ENCODE measurements at regions not wholly inside any gene's neighbourhood (a gene's known extent, or its start where the extent isn't known, plus 50 kb on each side); places are given as distances from the start of the nearest gene placed in this dataset.

GRCh38 chr14:44701563-44702263 lies 194.6 kb upstream of the FSCB start:
- DNase-seq, result no peak

DNA sequence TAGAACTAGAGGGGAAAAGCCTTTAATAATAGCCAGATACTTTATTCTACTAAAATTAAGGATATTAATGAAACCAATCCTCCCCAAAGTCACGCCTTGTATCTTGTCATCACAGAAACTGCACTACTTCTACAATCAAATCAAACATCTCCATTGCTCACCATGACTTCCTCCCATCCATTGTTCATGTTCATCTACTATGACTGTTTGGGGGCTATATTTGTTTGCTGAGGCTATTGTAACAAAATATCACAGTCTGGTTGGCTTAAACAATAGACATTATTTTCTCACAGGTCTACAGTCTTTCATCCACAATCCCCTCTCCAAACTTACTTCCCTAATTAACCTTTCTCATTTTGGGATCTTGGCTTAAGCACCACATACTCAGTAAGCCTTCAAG lies 193.6 kb upstream of the FSCB start:
- DNase-seq, result no peak

- DNase-seq, result no peak
These were observed 193.1 kb upstream of the FSCB start for GRCh38 chr14:44700184-44700583.

GRCh38 chr14:44699391-44699790 lies 192.3 kb upstream of the FSCB start:
- DNase-seq, result no peak

DNA sequence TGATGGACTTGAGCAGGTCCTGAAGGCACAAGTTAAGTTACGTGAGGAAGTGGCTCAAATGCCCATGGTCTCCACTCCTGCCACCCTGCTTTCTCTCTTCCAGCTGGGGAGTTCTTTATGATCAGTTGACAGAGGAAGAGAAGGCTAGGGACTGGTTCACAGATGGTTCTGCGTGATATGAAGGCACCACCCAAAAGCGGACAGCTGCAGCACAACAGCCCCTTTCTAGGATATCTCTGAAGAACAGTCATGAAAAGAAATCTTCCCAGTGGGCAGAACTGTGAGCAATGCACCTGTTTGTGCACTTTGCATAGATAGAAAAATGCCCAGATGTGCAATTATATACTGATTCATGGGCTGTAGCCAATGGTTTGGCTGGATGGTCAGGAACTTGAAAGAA lies 162.4 kb upstream of the FSCB start:
- DNase-seq, result no peak

- DNase-seq, result no peak
These were observed 156.1 kb upstream of the FSCB start for GRCh38 chr14:44663136-44663535.

GRCh38 chr14:44662250-44662891 lies 155.3 kb upstream of the FSCB start:
- no peak for DNase-seq

DNA sequence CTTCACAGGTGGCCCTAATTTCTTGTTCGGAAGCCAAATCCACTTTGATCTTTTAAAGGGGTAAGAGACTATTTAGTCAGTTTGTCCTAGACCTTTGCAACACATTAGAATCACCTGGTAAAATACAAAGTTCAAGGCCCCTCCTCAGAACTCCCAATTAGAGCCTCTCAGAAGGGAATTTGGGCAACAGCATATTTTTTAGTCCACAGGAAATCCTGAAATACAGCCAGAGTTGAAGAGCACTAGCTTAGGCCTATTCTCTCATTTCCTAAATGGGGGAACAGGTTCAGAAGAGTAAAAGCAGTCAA lies 151.3 kb upstream of the FSCB start:
- no peak for DNase-seq

DNA sequence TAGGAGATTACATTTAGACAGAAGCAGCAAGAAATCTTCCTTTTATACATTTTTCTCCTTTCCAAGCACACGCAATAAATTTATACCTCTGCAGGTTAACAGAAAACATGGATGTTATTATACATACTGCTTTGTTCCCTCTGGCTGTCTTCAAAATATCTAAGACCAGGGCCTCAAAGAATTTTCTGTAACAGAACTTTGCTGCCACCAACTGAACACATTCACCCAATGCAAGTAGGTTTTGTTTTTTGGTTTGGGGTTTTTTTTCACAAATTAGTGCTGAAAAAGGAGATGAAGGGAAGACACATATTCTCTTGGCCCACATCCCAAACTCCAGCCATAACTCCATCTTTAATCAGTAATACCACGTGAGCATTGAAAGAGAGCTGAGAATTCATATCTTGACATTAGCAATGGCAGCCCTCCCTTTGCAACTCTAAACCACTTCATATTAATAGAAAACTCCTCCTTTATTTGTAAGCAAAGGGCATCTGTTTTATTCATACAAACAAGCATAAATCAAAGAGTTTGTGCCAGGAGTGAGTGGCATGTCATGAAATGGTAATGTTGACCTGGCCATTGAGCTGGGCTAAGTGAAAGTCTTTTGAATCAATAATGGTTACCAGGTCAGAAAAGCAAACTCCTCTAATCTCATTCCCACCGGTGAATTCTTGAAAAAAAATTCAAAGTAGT lies 150.8 kb upstream of the FSCB start:
- no peak for DNase-seq

DNA sequence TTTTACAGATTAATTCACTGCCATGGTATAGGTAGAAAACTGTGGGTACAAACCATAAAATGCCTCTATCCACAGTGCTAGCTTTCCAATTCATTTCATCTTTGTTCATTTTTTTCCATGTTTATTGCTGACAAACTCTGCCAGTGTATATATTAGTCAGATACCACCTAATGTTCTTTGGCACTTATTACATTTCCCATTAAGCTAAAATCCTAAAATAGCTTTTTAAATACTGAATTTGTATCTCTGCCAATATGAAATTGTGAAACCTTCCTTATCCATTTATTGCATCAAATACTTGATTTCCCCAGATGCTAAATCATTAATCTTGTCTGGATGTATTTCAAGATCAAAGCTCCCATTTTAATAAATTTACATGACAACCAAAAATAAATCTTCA lies 150.1 kb upstream of the FSCB start:
- DNase-seq, result no peak

GRCh38 chr14:44654591-44654990 lies 147.5 kb upstream of the FSCB start:
- DNase-seq, result no peak

GRCh38 chr14:44653641-44654040 lies 146.6 kb upstream of the FSCB start:
- DNase-seq, result no peak

GRCh38 chr14:44652640-44653039 lies 145.6 kb upstream of the FSCB start:
- no peak for DNase-seq

DNA sequence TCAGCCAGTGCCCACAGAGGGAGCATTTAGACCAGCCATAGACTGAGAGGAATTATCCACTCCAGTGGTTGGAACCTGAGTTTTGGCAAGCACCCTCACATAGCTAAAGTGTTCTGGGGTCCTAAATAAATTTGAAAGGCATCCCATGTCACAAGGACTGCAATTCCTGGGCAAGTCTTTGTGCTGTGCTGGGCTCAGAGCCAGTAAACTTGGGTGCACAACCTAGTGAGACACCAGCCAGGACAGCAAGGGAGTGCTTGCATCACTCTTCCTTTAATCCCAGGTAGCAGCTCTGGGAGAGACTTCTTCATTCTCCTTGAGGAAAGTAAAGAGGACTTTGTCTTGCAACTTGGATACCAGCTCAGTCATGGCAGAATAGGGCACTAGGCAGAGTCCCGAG lies 142.0 kb upstream of the FSCB start:
- DNase-seq, result no peak

- no peak for DNase-seq
These were observed 133.3 kb upstream of the FSCB start for GRCh38 chr14:44640416-44640815.

DNA sequence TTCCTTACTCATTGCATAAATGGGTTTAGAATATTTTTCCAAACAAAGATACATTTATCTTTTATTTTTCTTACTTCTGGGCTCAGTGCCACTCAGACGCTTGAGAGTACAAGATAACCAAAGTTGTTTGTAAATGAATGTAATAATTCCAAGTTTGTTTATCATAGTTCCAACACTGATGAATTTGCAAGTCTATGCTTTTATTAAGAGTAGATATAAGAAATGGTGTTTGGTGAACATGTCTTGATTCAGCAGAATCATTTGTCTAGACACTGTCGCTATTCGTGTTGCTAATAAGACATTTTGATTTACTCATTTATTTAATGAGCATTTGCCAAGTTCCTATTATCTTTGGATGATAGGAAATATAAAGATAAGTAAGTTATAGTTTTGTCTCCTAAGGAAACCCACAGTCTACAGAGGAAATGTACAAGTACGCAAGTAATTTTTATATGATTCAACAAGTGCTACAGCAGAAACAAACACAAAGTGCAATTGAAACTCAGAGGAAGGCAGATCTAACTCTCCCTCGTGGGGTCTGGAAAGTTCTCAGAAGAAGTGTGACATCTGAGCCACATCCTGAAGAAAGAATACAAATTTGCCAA lies 132.8 kb upstream of the FSCB start:
- no peak for DNase-seq

GRCh38 chr14:44634692-44635091 lies 127.6 kb upstream of the FSCB start:
- DNase-seq, result no peak

DNA sequence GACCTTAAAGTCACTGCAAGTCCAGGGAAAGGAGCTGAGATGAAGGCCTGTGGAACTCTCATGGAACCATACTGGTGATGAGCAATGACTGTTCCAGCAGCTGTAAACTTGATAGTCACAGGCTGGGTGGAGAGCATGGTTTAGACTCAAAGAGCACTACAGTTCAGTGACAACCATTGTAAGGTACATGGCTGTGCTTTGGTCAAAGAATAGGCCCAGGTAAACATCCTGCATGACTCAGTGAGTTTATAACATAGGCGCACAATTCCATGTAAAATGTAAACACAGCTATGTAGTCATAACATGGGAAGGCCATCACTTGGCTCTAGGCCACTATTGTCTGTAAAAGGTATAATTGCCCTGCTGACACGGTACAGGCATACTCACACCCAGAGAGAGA lies 119.3 kb upstream of the FSCB start:
- no peak for DNase-seq

GRCh38 chr14:44625098-44625497 lies 118.0 kb upstream of the FSCB start:
- DNase-seq, result no peak

DNA sequence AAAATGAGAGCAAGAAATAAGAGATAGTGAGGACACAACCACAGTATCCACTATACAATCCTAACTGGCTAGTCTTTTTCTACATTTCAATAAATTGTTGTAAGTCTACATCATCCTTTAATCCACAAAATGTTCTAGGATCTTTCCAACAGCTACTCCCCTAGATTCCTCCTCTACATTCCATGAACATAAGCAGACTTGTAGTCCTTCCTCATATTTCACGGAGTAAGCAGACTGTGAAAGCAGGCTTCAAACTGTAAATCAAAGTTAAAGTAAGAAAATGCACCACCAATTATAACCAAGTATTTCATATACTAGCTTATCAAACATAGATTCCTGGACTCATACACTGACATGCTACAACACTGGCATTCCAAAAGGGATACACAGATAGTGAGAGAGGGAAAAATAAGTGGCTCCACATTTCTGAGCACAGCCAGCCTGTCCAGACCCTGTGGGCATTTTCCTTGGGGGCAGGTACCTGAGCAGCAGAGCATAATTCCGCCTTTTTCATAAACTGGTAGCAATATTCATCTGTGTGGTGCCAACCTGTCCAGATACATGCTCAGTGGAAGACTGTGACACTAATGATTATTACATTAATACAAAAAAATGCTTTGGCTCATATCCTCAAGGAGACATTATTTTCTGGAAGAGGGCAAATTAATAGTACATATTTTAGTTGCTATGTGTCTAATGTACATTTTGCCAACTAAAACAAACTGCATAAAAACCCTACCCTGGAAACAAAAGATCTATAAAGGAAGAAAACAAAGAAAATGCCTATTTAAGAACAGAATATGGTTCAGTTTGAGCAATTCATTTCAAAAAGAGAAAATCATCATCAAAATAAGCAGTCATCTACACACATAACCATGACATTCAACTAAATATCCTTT lies 113.3 kb upstream of the FSCB start:
- DNase-seq, result no peak

- no peak for DNase-seq
These were observed 109.1 kb upstream of the FSCB start for GRCh38 chr14:44616204-44616603.

DNA sequence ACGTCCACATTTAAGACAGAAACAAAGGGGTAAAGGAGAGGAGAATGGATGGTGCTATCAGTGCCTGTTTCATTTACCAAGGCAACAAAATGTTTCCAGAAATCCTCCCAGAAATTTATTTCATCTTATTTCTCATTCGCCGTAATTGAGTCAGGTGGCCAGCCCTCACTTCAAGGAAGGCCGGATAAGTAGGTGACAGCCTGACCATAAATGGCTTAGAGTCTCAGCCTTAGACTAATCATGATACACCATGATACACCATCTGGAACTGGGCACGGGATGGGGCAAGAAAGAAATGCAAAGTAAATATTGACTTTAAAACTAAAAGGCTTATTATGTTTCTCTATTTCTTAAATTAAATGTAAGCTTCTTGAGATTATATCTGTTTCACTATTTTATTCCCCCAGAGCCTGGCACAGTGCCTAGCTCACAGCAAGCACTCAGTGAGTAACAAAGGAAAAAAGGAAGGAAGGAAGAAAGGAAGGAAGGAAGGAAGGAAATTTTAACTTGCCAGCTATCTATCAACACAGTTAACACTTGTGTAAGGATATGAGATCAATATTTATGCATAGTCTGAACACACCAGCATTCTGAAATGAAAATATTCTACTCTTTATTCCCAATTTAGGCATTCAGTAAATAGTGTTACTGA lies 106.1 kb upstream of the FSCB start:
- DNase-seq, result no peak

- no peak for DNase-seq
These were observed 104.9 kb upstream of the FSCB start for GRCh38 chr14:44612002-44612401.
